Umbilical cord (tissue), 1 donor: ENCODE measurements at regions not wholly inside any gene's neighbourhood (a gene's known extent, or its start where the extent isn't known, plus 50 kb on each side); places are given as distances from the start of the nearest gene placed in this dataset.
A peak's percentile ranks its signal among the peaks of the same experiment; 100 is the strongest.

ENCODE experiments used
- DNase-seq: peaks from one replicate; pipeline ENCODE4 v3.0.0-alpha.2; 2015; ENCODE audit warnings: low spot score

DNA sequence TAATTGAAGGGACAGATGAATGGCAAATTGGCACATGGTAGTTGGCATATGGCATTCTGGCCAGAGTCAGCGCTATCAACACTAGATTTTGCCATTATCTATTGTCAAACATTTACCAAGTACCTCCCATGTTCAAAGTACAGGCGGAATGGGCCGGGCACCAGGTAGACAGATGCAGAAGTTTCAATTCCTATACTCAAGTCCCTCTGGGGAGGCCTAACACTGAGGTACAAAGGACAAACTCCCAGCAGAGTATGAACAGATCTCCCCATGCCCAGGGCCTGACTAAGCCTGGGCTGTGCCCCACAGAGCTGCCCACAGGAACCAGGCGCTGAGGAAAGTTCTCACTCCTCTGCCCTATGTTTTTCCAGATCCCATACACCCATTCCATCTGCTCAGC is 257.5 kb upstream of the KLHL29 start:
- no peak for DNase-seq

DNA sequence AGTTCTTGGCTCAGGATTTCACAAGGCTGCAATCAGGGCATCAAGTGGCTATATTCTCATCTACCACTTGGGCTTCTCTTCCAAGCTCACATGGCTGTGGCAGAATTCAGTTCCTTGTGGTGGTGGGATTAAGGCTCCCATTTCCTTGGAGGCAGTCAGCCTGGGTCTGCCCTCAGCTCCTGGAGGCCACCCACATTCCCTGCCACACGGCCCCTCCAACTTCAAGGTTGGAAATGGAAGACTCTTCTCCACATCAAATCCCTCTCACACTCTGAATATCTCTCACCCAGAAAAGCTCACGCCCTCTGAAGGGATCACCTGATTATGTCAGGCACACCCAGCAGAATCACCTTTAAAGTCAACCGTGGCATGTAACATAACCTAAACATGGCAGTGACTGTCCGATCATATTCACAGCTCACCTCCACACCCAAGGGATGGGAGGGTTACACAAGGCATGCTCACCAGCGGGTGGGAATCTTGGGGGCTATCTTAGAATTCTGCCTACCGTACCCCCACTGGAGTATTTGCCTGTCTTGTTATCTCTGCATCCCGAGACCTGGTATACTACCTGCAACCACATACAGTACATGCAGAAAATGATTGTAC is 256.2 kb upstream of the KLHL29 start:
- DNase-seq = no peak

DNA sequence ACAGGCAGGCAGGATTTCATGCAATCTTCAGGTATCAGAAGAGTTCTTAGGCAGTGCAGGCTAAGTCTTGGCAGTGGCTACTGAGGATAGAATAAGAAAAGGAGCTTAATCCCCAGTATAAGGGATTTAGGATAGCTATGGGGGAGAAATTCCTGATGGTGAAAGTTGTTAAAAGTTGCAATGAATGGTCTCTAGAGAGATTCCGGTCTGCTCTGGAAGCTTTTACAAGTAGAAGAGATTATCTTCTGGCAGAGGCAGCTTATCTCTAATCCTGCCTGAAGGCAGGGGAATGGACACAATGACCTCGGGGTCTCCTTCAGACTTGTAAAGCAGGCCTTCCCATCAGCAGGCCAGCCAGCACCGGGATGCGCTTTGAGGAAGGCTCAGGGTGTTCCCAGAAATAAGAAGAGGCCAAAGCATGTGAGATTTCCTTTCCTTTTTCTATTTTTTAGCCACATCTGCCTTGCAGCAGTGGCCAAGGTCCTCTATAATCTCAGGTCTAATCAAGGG is 253.9 kb upstream of the KLHL29 start:
- DNase-seq = peak; percentile 75

- no peak for DNase-seq
Observed at GRCh38 chr2:23132000-23132399, 253.0 kb upstream of the KLHL29 start.

- DNase-seq = no peak
Observed at GRCh38 chr2:23132823-23133595, 252.0 kb upstream of the KLHL29 start.

GRCh38 chr2:23134726-23135125 is 250.3 kb upstream of the KLHL29 start:
- DNase-seq = no peak

GRCh38 chr2:23135481-23136100 is 249.4 kb upstream of the KLHL29 start:
- DNase-seq = peak; percentile 30

- no peak for DNase-seq
Observed at GRCh38 chr2:23137166-23137565, 247.8 kb upstream of the KLHL29 start.

DNA sequence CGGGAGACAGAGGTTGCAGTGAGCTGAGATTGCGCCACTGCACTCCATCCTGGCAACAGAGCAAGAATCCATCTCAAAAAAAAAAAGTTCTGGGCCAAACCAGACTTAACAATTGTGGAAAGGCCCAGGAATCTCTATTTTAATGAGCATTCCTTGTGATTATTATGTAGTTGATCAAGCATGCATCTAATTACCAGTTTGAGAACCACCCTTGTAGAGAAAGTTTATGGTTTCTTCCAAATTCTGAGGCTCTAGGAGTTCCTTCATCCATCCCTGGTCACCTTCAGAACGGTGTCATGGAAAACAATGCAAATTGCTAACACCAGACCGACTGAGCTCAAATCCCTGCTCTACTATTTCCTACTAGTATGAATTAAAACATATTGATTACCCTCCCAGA is 246.3 kb upstream of the KLHL29 start:
- no peak for DNase-seq

- no peak for DNase-seq
Observed at GRCh38 chr2:23145460-23145859, 239.5 kb upstream of the KLHL29 start.

GRCh38 chr2:23146011-23146410 is 239.0 kb upstream of the KLHL29 start:
- DNase-seq = no peak

DNA sequence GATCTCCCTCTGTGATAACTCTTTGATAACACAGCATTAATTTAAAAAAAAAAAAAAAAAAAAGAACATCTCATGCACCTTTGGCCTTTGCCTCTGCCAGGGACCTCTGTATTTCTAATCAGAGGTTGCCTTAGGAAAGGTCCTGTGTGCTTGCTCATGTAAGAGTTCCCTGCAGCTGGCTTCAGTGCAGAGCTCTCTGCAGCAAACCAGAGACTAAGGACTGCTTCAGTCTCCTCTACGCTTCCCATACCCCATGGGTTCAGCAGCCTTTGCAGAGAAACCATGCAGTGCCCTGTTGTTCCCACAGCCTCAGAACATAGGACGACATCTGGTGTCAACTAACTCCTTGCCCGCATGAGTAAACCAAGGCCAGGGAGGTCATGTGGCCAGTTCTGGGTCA is 236.6 kb upstream of the KLHL29 start:
- no peak for DNase-seq

DNA sequence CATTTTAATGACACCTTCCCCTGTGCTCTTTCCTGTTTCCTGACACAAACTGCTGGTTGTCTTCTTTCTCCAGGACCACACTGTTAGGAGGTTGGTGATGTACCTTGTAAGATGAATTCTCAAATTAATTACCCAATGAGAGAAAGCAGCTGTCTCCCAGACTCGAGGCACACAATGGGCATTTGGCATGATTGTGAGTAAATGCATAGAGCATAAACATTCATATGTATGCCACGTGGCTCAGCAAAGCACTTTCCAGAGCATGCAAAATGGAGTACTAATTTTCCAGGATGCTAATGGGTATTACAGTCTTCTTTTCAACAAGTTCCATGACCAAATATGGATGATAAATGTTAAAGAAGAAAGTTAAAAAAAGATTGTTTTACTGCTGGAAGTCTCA is 235.2 kb upstream of the KLHL29 start:
- no peak for DNase-seq

DNA sequence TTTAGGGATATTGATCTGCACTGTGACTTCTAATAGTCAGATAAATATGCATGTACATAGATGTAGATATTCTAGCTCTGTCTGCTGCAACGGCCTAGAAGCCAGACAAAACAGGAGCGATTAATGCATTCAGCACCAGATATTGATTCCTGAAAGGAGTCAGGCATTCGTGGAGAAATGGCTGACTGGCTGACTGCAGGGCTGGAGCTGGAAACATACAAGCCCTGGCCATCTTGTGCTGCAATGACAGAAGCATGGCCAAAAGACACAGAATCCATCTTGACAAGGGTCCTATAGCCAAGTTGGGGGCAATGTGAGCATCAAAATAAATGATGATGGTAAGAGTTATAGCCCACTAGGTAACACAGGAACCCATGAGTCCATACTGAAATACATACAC is 231.5 kb upstream of the KLHL29 start:
- no peak for DNase-seq

GRCh38 chr2:23155022-23155421 is 230.0 kb upstream of the KLHL29 start:
- no peak for DNase-seq

GRCh38 chr2:23157812-23158211 is 227.2 kb upstream of the KLHL29 start:
- DNase-seq = peak; percentile 33

DNA sequence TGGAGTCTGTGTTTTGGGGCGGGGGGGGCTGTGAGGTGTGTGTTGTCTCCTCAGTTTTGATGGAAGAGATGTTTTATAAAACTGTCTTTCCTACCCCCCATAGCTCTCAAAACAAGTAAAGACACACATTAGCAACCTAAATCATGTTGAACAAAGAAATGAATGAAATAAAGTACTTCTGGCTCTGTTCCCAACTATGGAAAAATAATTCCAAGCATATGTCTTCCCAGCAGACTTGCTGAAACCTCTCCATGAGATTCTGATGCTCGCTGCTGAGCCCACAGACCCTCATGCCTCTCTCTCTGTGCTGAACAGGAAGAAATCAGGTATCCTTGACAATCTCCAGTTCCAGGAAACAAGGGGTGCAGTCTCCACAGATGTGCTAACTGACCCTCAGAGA is 226.7 kb upstream of the KLHL29 start:
- no peak for DNase-seq

- DNase-seq = no peak
Observed at GRCh38 chr2:23159746-23160405, 225.1 kb upstream of the KLHL29 start.

GRCh38 chr2:23164173-23164572 is 220.8 kb upstream of the KLHL29 start:
- DNase-seq = no peak

DNA sequence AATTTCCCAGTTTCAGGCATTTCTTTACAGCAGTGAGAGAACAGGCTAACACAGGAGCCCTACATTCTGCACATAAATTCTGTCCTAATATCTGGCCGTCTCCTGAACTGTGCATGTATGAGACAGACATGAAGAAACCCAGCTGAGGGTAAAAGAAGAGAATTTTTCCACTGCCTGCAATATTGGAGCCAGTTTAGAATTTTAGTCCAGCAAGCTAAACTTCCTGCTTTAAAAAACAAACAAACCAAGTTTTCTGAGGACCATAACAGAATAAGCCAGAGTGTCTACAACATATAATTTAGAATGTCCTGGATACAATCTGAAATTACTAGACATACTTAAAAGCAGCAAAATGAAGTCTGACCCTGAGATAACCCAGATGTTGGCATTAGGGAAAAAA is 215.1 kb upstream of the KLHL29 start:
- peak; percentile 34 for DNase-seq

DNA sequence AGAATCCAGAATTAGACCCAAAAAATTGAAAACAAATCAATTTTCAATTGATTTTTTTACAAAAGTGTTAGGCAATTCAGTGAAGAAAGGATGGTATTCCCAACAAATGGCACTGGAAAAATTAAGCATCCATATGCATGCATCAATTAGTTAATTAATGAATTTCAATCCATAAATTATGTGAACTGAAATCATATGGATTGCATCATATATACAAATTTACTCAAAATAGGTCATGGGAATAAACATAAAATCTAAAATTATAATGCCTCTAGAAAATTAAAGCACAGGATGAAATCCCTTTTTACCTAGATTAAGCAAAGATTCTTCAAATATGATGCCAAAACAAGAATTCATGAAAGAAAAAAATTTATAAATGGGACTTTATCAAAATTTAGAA is 213.9 kb upstream of the KLHL29 start:
- no peak for DNase-seq

- DNase-seq = no peak
Observed at GRCh38 chr2:23178396-23178795, 206.6 kb upstream of the KLHL29 start.
